D341Med (cell line): ENCODE measurements at regions not wholly inside any gene's neighbourhood (a gene's known extent, or its start where the extent isn't known, plus 50 kb on each side); places are given as distances from the start of the nearest gene placed in this dataset.
"Not testable (repeated sequence)": the region's sequence is repeated elsewhere in the genome, so short reads cannot be mapped to it uniquely, and the experiment has no call there.

ENCODE experiments used
- DNase-seq: peaks from one replicate; pipeline ENCODE4 v3.0.0; 2012; ENCODE audit warnings: low spot score

DNA sequence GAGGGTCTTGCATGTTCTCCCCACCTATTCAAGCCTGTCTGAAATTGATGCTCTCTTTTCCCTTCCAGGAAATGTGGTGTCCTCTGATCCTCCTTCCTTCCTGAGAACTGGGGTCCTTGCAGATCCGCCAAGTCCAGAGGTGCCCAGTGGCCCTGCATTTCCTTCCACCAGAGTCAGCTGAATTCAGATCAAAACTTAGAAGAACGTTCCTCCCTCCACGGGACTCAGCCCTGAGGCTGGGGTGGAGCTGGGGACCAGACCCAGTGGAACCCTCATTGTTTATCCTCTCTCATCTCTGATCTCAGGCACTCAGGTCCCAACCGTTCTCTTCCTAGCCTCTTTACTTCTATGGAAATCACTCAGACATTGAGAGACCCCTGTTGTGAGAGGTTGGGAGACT lies 477.3 kb downstream of the TSHZ3 start:
- DNase-seq: no peak

DNA sequence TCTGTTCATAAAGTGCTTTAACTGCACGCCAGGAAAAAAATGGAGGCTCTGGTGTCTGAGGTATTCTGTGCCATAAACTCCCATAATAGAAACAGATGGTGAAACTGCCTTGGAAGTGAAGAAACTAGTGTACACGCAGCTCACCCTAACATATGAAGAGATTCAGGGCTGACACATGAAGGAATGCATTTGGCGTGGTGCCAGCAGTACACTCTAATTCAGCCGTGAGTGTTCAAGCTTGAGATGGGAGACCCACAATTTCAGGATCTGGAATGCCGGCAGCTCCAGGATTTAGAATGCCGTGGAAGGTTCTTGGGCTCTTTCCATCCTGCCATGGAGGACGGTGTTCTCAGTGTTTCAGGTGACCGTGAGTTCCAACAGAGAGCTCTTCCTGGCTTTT lies 478.4 kb downstream of the TSHZ3 start:
- peak; percentile 51 for DNase-seq

DNA sequence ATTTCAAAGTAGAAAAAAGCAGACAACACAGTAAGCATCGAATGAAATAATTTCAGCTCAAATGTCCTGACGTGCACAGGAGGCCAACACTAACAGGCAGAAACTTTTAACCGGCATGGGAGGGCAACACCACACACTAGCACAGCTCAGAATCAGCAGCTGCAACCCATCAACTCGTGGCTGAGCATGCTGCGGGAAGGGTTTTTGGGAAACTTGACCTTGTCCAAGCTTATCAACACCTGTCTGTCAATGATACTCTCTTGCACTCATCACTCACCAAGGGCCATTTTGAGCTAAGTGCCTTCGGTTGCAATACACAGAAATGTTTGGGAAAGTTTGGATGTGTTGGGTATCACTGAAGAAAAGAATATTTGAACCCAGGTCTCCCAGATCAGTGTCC lies 483.7 kb downstream of the TSHZ3 start:
- DNase-seq: no peak

DNA sequence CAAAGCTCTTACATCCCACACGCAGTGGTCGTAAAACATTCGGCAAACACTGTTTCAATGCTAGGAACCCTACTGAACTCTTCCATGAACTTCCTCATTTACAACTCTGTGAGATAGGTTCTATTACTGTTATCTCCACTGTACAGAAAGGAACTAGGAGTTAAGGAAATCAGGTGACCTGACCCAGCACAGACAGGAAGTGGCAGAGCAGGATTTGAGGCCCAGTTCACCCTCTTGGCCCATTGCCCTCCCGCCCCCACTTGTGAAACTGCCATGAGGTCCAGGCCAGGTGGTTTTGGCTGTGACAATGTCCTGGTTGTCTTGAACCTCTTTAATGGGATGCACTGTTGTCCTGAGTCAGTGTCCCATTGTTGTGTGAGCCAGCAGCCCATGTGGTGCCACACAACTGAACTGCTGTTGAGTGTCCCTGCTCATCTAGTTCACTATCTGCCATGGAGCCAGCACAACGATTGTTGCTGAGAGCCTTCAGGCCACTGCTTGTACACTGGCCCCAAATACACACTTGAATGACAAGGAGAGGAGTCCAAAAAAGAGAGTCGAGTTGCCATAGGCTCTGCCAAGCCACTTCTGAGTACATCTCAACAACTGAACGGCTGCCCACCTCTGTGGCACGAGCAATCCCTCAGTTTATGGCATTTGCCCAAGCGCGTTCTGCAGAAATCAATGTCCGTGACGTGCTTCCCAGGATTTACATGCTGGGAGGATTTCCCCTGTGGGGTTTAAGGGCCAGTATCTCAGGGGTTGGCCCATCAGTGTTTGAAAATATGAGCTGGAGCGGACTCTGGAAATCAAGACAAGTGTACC lies 484.6 kb downstream of the TSHZ3 start:
- no peak for DNase-seq

DNA sequence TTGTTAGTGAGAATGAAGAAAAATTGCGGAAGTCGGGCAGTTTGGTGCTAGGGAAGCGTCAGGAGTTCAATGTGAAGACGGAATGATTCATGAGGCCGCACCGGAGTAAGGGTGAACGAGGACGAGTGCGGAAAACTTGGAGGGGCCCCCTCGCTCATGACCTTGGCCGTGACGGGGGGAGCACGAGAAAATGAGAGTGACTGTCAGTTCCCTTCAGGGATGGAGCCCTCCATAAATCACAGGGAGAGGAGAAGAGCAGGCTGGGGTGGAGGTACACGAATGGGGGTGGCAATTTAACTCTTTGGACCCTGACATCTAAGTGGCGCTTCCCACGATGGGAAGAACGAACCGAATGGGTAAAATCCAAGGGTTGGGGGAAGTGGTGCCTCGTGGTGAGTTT lies 486.4 kb downstream of the TSHZ3 start:
- no peak for DNase-seq

DNA sequence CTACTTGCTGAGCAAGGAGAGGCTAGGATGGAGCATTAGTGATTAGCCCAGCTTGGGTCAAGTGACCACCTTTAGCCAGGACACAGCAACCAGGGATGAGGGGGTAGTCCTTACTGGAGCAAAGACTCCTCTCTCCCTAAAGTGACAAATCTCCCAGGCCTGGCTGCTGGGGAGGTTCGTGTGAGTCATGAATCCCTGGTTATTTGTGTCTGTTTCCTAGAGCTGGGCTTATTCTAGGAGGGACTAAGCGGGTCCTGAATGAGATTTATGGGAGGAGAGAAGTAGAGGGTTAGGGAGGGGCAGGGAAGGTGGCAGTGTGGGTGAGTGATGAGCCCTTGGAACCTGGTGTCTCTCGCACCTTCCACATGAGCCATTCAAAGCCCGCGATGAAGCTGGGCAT lies 487.3 kb downstream of the TSHZ3 start:
- no peak for DNase-seq

DNA sequence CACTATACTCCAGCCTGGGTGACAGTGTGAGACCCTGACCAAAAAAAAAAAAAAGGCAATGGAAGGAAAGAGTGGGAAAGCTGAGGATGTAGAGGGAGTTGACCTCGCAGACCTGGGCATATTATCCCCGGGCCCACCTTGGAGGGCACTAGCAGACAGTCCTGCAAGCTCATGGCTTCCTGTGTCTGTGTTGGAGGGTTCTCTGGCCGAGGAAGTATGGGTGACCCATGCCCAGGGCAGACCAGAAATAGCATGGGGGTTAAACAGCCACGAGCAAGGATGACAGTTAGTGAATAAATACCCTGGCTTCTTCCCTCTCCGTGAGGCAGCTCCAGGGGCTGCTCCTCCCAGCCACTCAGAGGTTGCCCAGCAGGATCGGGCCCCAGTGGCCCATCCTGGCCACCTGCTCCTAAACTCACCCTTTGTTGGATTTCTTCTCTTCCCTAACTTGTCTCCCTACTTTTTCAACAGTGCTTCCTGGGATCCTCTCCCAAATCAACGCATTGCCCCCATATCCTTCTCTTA lies 485.8 kb downstream of the ZNF536 start:
- DNase-seq: no peak

DNA sequence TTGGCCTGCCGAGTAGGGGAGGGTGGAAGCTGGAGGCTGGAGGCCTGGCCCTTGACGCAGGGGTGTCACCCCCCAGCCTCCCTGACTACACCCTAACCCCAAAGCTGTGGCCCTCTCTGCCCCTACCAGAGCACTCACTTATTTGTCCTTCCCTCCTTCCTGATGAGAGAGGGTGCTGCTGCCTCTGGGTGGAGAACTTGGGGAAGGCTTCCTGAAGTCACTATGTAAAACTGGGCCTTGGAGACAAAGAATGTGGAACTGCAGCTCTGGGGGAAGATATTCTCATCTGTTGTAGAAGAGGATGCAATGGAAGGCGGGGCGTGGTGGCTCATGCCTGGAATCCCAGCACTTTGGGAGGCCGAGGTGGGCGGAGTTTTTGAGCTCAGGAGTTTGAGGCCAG lies 485.2 kb downstream of the ZNF536 start:
- DNase-seq: no peak

DNA sequence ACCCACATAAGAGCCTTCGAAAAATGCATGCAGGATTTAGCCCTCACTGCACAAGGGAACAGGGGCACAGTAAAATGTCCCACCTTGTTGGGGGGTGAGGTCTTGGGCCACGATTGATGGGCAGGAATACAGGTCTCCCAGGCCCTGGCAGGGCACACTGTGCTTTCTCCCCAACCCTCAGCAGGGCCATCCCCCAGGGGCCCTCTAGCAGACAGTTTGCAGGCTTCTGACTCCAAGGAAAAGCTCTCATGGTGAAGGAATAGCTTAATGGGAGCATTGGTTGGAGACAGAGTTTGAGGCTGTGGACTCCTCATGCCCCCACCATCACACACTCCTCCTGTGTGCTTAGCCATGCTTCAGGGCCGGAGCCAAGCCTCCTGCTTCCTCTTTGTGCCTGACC lies 484.6 kb downstream of the ZNF536 start:
- no peak for DNase-seq

DNA sequence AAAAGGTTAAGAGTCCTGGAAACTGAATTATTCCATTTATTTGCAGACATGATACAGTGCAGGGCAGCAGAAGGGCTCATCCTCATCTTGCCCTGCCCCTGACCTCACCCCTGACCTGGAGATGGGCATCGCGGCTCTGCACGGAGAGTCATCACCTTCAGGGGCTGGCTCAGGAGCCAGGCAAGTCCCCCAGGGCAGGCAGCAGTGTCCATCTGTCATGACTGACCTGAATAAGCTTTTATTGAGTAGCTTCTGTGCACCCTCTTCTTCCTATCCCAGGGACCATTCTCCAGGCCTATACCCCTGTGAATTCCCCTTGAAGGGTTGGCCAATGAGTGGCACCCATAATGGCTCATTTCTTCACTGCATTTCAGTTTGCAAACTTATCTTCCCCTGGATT lies 484.2 kb downstream of the ZNF536 start:
- no peak for DNase-seq

DNA sequence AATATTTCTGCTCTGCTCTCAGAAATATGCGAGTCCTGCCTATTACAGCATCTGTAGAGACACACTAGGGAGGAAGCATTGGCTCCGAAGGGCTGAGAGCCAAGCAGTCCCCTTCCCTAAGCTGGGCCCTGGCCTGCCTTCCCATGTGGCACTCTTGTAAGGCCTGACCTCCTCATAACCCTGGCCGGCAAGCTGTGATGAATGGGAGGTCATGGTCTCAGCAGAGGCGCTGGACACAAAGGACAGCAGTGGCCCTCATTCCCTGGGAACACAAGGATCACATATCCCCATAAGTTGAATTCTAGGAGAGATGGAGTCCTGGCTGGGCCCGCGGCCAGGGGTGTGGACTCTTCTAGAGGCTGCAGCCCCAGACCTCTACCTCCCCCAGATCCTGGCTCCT lies 483.3 kb downstream of the ZNF536 start:
- no peak for DNase-seq

DNA sequence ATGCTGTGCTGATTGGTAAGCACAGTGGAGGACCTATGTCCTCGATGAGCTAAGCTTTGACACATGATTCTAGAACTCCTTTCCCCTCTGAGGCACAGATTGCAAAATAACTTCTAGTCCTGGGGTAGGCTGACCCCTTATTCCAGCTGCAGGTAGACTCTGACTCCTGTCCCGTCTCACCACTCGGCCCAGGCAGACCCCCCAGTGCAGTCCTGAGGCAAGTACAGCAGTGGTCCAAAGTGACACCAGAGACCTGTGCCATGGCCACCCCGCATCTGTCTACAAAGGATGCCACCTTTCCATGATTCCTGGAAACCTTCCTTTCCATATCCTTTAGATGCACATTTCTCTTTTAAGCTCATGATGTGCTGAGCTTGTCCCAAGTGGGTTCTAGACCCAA lies 482.5 kb downstream of the ZNF536 start:
- no peak for DNase-seq

DNA sequence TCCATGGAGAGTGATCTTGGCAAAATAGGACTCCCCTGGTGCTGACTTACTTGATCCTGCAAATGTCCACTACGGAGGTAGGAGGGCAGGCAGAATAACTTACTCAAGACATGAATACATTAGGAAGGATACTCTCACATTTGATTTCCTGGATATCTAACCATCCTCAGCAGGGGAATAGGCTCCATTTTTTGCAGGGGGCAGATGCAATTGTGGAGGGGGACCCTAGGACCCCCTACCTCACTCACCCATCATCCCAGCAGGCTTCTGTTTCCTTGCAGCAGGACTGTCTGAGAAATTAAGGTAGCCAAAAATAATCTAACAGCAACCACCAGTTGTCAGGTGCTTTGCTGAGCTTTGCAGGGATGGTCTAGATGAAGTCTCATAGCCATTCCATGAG lies 482.0 kb downstream of the ZNF536 start:
- DNase-seq: no peak

DNA sequence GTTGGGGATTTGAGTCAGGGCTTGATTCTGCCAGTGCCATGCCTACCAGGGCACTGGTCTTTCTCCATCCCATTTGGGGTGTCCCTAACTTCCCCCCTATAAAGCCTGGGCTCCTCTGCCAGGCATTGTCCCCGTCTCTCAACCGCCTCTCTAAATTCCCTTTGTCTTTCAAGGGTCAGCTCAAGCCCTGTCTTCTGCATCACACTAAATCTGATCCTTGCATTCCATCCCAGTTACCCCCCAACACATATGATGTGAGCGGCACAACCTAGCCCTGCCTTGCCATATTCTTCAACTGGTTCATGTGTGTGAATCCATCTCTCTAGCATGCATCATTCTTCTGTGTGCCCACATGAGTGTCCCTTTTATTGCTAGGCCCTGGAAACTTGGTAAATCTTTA lies 480.9 kb downstream of the ZNF536 start:
- no peak for DNase-seq

DNA sequence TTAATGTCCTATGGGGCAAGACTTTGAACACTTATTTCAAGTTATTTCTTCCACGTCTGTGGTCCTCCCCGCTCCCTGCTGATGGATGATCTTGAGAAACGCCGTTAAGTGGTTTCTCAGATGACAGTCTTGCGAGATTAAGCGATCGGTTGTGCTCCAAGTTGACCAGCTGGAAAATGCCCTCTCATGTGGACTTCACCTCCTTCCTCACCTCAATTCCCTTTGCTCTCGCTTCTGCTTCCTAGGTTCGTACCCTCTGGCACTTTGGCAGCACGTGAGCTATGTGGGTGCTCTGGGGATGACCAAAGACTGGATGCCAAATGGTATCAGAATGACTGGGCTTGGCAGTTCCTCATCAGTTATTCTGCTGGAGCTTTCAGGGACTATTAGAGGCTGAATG lies 480.0 kb downstream of the ZNF536 start:
- no peak for DNase-seq

DNA sequence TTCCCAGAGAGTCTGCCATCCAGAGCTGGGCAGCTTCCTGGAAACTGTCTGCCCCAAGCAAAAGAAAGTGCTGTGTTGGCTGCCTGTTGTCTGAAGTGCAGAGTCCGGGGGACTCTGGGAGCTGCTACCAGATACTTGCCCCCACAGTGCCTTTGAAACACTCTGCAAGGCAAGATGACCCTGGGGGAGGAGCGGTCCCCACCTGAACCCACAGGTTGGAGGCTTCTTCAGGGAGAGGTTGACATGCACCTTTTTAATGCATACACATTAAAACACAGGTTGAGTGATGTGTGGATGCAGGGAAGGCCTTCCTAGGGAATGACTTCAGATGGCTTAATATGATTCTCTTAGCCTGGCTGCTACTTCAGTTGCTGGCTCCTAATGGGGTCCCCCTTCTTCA lies 479.5 kb downstream of the ZNF536 start:
- DNase-seq: no peak

DNA sequence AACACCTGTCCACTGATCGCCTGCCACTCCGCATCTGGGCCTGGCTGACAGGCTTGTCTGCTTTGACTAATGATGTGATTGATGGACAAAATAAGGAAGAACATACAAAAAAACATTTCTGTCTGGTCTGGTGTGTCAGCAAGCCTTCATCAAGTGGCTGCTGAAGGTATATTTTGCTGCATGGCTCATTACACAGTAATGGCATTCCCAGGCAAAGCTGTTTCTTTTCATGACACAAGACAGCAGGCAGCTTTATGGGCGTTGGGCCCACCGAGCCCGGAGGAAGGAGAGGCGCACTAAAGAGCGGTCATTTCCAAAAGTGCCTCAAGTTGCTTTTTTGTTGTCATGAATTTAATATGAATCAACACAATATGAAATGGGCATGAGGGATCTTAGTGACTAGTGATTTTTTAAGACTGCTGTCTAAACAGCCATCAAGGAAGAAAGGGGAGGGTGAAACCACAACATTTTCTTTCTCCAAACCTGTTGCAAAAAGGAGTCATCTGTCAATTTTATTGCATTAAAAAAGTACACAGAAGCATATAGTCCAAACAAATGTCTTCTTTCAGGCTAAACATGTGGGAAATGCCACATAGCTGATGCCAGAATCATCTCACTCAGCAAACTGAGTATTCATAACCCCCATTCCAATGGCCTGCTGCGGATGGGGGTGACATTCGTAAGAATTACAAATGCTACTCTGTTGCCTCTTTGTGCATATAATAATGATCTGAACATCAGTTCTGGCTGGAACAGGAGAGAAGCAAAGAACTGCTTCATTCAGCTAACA lies 476.6 kb downstream of the ZNF536 start:
- DNase-seq: no peak

DNA sequence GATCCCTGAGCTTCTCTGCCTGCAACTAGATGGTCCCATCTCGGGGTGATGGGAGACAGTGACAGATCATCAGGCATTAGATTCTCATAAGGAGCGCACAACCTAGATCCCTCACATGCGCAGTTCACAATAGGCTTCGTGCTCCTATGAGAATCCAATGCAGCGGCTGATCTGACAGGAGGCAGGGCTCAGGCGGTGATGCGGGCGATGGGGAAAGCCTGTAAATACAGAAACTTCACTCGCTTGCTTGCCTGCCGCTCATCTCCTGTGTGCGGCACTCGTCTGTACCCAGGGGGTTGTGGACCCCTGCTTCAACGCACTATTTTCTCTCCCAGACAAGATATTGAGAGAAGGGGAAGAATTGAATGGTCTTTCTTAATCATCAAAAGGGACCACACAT lies 473.9 kb downstream of the ZNF536 start:
- DNase-seq: no peak

DNA sequence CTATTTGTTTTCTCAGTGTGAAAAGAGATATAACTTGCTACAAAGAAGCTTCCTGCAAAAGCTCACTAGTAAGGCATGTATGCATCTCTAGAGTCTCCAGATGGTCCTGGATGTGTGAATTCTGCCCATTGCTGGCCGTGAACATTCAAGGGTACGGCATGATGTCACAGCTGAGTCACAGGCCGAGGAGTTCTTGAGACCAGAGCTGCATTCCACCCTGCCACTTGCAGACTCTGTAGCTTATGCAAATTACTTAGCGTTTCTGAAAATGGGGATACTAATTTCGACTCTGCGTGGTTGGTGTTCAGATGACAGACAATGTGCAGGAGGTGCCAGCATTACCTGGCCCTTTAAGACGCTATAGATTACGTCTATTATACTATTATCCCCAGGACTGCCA lies 470.7 kb downstream of the ZNF536 start:
- no peak for DNase-seq

DNA sequence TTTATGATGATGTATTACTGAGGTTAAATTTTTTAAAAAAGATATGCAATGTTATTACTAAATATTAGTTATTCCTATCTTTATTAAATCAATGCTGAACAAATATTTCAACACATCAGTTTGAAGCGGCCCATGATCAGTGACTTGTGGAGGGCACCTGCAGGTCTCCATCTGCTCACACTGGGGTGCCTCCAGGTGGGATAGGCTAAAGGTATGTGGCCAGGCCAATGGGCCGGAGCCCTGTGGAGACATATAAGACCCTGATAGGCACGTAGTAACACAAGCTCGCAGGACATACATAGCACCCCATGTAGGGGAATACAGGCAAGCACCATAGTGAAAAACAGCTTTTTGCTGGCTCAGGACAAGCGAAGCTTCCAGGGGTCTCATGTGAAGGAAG lies 469.8 kb downstream of the ZNF536 start:
- DNase-seq: no peak

DNA sequence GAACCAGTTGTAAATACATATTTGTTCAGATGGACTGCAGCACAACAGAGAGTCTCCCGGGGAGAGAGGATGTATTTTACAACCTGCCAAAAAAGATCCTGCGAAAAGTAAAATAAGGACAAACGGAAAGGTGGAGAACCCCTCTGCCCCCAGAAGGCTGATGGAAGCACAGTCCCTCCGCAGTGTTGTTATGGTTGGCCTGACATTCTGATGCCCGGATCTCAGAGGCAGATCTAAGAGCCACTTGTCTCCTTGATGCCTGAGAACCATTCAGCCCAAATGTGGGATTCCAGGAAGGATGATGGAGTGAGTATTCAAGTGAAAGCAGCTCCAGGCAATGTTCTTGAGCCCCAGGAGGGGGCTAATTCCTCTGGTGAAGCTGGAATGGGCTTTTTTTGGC lies 458.7 kb downstream of the ZNF536 start:
- DNase-seq: no peak

DNA sequence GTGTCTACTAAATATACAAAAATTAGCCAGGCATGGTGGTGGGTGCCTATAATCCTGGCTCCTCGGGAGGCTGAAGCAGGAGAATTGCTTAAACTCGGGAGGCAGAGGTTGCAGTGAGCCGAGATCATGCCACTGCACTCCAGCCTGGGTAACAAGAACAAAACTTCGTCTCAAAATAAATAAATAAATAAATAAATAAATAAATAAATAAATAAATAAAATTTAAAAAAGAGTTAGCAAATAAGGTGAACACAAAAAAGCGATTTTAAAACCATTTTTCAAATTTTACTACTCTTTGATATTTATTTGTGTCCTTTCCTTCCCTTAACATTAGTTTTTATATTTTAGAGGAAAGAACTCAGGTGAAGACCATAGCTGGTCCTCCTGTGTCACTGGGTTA lies 453.3 kb downstream of the ZNF536 start:
- DNase-seq: not testable (repeated sequence)

DNA sequence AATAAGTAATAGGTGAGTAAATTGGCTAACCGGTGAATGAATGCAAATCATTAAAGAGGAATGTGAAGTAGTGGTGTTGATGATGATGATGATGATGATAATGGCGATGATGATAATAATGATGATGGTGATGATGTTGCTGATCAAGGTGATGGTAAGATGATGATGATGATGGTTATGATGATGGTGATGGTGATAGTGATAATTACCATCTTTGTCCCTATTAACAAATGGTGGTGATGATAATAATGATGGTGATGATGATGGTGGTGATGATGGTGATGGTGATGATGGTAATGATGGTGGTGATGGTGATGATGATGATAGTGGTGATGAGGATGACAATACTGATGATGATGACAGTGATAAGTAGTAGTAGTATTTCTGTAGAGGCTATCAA lies 452.6 kb downstream of the ZNF536 start:
- DNase-seq: no peak
